IMR-90 (cell line): ENCODE measurements at regions not wholly inside any gene's neighbourhood (a gene's known extent, or its start where the extent isn't known, plus 50 kb on each side); places are given as distances from the start of the nearest gene placed in this dataset.

Experiments used
- ATAC-seq: fragments of 200-7000 bp; cut with Tn5 transposase; 2 replicates; pipeline ENCODE4 v1.9.1; 2020; ENCODE audit warnings: low read depth, mild to moderate bottlenecking, moderate library complexity
- BruUV-seq: library from RNA; stranded (reverse); fragments of 400-500 nt; replicated peaks from 2 replicates; lab custom pipeline; 2021; lab: Mats Ljungman, UMichigan
- CTCF ChIA-PET: fragments of 300-600 bp; formaldehyde crosslinking; extraction: SDS; loops from one replicate; lab custom pipeline; 2021; ENCODE audit warnings: antibody characterized with exemption; lab: Yijun Ruan, JAX
- POLR2A ChIA-PET: fragments of 300-600 bp; sonication (Branson Sonifier 250); formaldehyde crosslinking; loops from one replicate; lab custom pipeline; 2022; ENCODE audit warnings: antibody characterized with exemption; ENCODE audit not compliant: unreplicated experiment; lab: Charles Lee
- DNase-seq: peaks from one replicate; pipeline ENCODE4 v3.0.0; 2013
- H2AFZ ChIP-seq: replicated peaks from 2 replicates; pipeline ENCODE3; 2013; ENCODE audit warnings: low read length, mild to moderate bottlenecking; ENCODE audit not compliant: poor library complexity
- H2AK5ac ChIP-seq: 2 replicates; pipeline ENCODE4 v1.6.1; 2013; ENCODE audit warnings: low read depth, low read length, inconsistent platforms
- H2AK9ac ChIP-seq: replicated peaks from 2 replicates; pipeline ENCODE3; 2013; ENCODE audit warnings: mild to moderate bottlenecking, low read depth, low read length, moderate library complexity; ENCODE audit not compliant: poor library complexity
- H2BK120ac ChIP-seq: 2 replicates; pipeline ENCODE4 v1.6.1; 2013; ENCODE audit warnings: low read depth, low read length, inconsistent platforms
- H2BK15ac ChIP-seq: 3 replicates; pipeline ENCODE4 v1.6.1; 2013; ENCODE audit warnings: low read depth, low read length, inconsistent platforms
- H2BK20ac ChIP-seq: 2 replicates; pipeline ENCODE4 v1.6.1; 2013; ENCODE audit warnings: low read depth, mild to moderate bottlenecking, inconsistent platforms, low read length, moderate library complexity
- H2BK5ac ChIP-seq: 2 replicates; pipeline ENCODE4 v1.6.1; 2013; ENCODE audit warnings: mild to moderate bottlenecking, low read depth, low read length, inconsistent platforms; ENCODE audit not compliant: poor library complexity, severe bottlenecking
- H3K14ac ChIP-seq: replicated peaks from 2 replicates; pipeline ENCODE4 v1.6.1; 2013; ENCODE audit warnings: low read depth, low read length, inconsistent platforms
- H3K18ac ChIP-seq: 2 replicates; pipeline ENCODE4 v1.6.1; 2013; ENCODE audit warnings: low read depth, low read length, control low read depth
- H3K23ac ChIP-seq: 2 replicates; pipeline ENCODE4 v1.6.1; 2013; ENCODE audit warnings: low read depth, low read length, inconsistent platforms
- H3K27ac ChIP-seq: 2 replicates; pipeline ENCODE4 v1.5.1; 2013; ENCODE audit warnings: mild to moderate bottlenecking, control low read depth, low read length; ENCODE audit not compliant: insufficient read depth
- H3K27me3 ChIP-seq: 2 replicates; pipeline ENCODE4 v1.6.1; 2013; ENCODE audit warnings: low read length; ENCODE audit not compliant: control insufficient read depth, insufficient read depth
- H3K36me3 ChIP-seq: 2 replicates; pipeline ENCODE4 v1.6.1; 2013; ENCODE audit warnings: low read length, mixed read lengths; ENCODE audit not compliant: control insufficient read depth, insufficient read depth
- H3K4ac ChIP-seq: 2 replicates; pipeline ENCODE4 v1.6.1; 2013; ENCODE audit warnings: low read depth, low read length, inconsistent platforms
- H3K4me1 ChIP-seq: 2 replicates; pipeline ENCODE4 v1.6.1; 2013; ENCODE audit warnings: low read length, mixed read lengths; ENCODE audit not compliant: control insufficient read depth, insufficient read depth
- H3K4me2 ChIP-seq: 2 replicates; pipeline ENCODE4 v1.6.1; 2013; ENCODE audit warnings: low read depth, mild to moderate bottlenecking, control low read depth, low read length, moderate library complexity
- H3K4me3 ChIP-seq: 2 replicates; pipeline ENCODE4 v1.5.1; 2013; ENCODE audit warnings: low read depth, mild to moderate bottlenecking, control low read depth, low read length, moderate library complexity; ENCODE audit not compliant: insufficient read depth
- H3K56ac ChIP-seq: 2 replicates; pipeline ENCODE4 v1.6.1; 2013; ENCODE audit warnings: low read length, inconsistent platforms; ENCODE audit not compliant: insufficient read depth; ENCODE audit errors: extremely low read depth
- H3K79me1 ChIP-seq, 2 experiments: 2 replicates each; pipeline ENCODE4 v1.6.1; 2013; ENCODE audit warnings: low read length in 2 of 2, inconsistent platforms in 1 of 2, low read depth in 1 of 2
- H3K9ac ChIP-seq: 2 replicates; pipeline ENCODE4 v1.6.1; 2013; ENCODE audit warnings: low read depth, low read length, control low read depth
- H3K9me1 ChIP-seq: 2 replicates; pipeline ENCODE4 v1.6.1; 2013; ENCODE audit warnings: low read length, inconsistent platforms; ENCODE audit not compliant: insufficient read depth
- H3K9me3 ChIP-seq: 2 replicates; pipeline ENCODE4 v1.6.1; 2013; ENCODE audit warnings: low read length; ENCODE audit not compliant: control insufficient read depth, insufficient read depth
- H4K20me1 ChIP-seq: 2 replicates; pipeline ENCODE4 v1.6.1; 2013; ENCODE audit warnings: low read length, inconsistent platforms; ENCODE audit not compliant: insufficient read depth
- H4K5ac ChIP-seq: 2 replicates; pipeline ENCODE4 v1.6.1; 2013; ENCODE audit warnings: mild to moderate bottlenecking, low read depth, low read length, control low read depth
- H4K8ac ChIP-seq, 2 experiments: 2 replicates each; pipeline ENCODE4 v1.6.1; 2013; ENCODE audit warnings: low read depth in 2 of 2, low read length in 2 of 2, control low read depth in 1 of 2, inconsistent platforms in 1 of 2
- H4K91ac ChIP-seq: 2 replicates; pipeline ENCODE4 v1.6.1; 2013; ENCODE audit warnings: low read depth, low read length, inconsistent platforms; ENCODE audit not compliant: insufficient read depth
- BHLHE40 ChIP-seq: fragments of 150-350 bp; IDR thresholded peaks from 2 replicates; pipeline ENCODE4 v1.6.1; 2016; ENCODE audit warnings: mild to moderate bottlenecking, low read depth, low read length
- FOS ChIP-seq: fragments of 150-350 bp; IDR thresholded peaks from 2 replicates; pipeline ENCODE4 v1.6.1; 2016; ENCODE audit warnings: low read depth, low read length
- WGBS, 2 experiments: methylation state at CpG; one replicate each; pipeline versions ENCODE4 v1.1.5 to v1.1.7; 2013; ENCODE audit warnings: missing lambda C conversion rate in 2 of 2; ENCODE audit not compliant: insufficient read length in 1 of 2; ENCODE audit errors: extremely low coverage in 2 of 2; 5-methylcytosine and 5-hydroxymethylcytosine counted together
- dilution Hi-C: fragments of 300-500 bp; cut with HindIII; formaldehyde crosslinking; loops from one replicate; pipeline ENCODE4 v1.14.3; 2018; ENCODE audit warnings: low sequenced_read_pairs; ENCODE audit not compliant: unreplicated experiment
- in situ Hi-C: fragments of 300-500 bp; cut with MboI; formaldehyde crosslinking; loops from 3 replicates; pipeline ENCODE4 v1.14.3; 2019; ENCODE audit warnings: low sequenced_read_pairs, inconsistent platforms, mixed read lengths
- intact Hi-C: fragments of 100-400 bp; cut with micrococcal nuclease; formaldehyde crosslinking; loops from 2 replicates; pipeline ENCODE4 v1.10.0; 2022

DNA sequence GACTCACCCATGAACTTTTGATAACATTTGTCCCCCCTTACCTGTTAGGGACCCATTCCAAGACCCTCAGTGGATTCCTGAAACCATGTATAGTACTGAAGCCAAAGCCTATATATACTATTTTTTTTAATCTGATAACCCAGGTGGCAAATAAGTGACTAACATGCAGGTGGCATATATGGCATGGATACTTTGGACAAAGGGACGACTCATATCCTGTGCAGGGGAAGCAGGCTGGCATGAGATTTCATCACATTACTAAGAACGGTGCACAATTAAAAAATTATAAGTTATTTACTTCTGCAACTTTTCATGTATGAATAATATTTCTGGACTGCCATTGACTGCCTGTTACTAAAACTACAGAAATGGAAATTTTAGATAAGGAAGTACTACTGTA, 880.1 kb upstream of the FBXO33 start:
- BruUV-seq, result no TSS peak
- Histone ChIP-seq H2BK5ac (no peak overlapping the region), H4K5ac (no peak overlapping the region), H3K4me1 (no peaks in the 10 kb centered on the region), H4K91ac (no peak overlapping the region), H2BK20ac (no peak overlapping the region), H3K4ac (no peak overlapping the region), H3K9me3 (no peaks in the 10 kb centered on the region; the same call in 1 of the 2 replicates), H3K14ac (no peak overlapping the region), H2AFZ (no peak overlapping the region), H3K79me1 (no peaks in the 10 kb centered on the region), H3K9me1 (no peaks in the 10 kb centered on the region), H3K27me3 (no peaks in the 10 kb centered on the region), H3K4me3 (no peak overlapping the region), H3K18ac (no peak overlapping the region), H4K20me1 (no peaks in the 10 kb centered on the region), H3K56ac (no peak overlapping the region), H3K27ac (no peak overlapping the region), H2BK15ac (no peak overlapping the region), H3K36me3 (no peaks in the 10 kb centered on the region), H3K4me2 (no peak overlapping the region), H2AK5ac (no peak overlapping the region), H3K9ac (no peak overlapping the region), H2AK9ac (no peak overlapping the region), H3K23ac (no peak overlapping the region), H2BK120ac (no peak overlapping the region), H4K8ac (no peak overlapping the region)
- no peak for DNase-seq
- TF ChIP-seq BHLHE40, result no peak
- TF ChIP-seq FOS, result no peak
- ChIA-PET CTCF (no interaction called here), POLR2A (no interaction called here)
- dilution Hi-C loops, result no loop called here
- no peak for ATAC-seq
- no CpG with 5 or more reads among the region's 2 CpGs for WGBS, 2 experiments
- intact Hi-C loops, result no loop called here
- in situ Hi-C loops, result no loop called here
